ENCODE measurements at regions not wholly inside any gene's neighbourhood (a gene's known extent, or its start where the extent isn't known, plus 50 kb on each side); places are given as distances from the start of the nearest gene placed in this dataset.

DNA sequence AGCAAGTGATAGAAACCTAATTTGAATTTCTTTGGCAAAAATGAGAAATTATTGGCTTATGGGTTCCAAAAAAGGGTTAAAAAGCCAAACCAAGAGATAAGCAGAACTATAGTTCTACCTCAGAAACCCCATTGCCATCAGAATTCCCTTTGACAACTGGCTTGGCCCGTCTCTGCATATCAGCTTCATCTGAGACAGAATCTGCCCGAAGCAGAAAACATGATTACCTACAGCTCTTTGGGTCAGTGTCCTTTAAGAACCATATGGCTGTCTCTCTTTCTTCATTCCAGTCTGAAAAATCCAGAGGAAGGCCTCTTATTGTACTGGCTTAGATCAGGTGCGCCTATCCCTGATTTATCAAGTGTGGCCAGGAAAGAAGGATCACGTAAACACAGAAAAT, 49.8 kb upstream of the AGPS start:
- no peak for DNase-seq (ENCODE audit: low read depth)

Measured in EH (cell line).